ENCODE measurements at regions not wholly inside any gene's neighbourhood (a gene's known extent, or its start where the extent isn't known, plus 50 kb on each side); places are given as distances from the start of the nearest gene placed in this dataset.

- TF ChIP-seq, protein P1, sequence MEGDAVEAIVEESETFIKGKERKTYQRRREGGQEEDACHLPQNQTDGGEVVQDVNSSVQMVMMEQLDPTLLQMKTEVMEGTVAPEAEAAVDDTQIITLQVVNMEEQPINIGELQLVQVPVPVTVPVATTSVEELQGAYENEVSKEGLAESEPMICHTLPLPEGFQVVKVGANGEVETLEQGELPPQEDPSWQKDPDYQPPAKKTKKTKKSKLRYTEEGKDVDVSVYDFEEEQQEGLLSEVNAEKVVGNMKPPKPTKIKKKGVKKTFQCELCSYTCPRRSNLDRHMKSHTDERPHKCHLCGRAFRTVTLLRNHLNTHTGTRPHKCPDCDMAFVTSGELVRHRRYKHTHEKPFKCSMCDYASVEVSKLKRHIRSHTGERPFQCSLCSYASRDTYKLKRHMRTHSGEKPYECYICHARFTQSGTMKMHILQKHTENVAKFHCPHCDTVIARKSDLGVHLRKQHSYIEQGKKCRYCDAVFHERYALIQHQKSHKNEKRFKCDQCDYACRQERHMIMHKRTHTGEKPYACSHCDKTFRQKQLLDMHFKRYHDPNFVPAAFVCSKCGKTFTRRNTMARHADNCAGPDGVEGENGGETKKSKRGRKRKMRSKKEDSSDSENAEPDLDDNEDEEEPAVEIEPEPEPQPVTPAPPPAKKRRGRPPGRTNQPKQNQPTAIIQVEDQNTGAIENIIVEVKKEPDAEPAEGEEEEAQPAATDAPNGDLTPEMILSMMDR (IDR thresholded peaks at IDR 0.05): no peak
- TF ChIP-seq POLR2A (IDR thresholded peaks at IDR 0.05): no peak
Observed at GRCh38 chr3:181431748-181432147, 280.0 kb upstream of the SOX2 start.

All from heart left ventricle (tissue), 13 donors.